DMS153 treated with DMSO at 0.1 percent for 48 hours (cell line): ENCODE measurements at regions not wholly inside any gene's neighbourhood (a gene's known extent, or its start where the extent isn't known, plus 50 kb on each side); places are given as distances from the start of the nearest gene placed in this dataset.

ENCODE experiments used
- DNase-seq: peaks from one replicate; lab custom pipeline; 2025; ENCODE audit not compliant: unreplicated experiment; lab: John Stamatoyannopoulos, UW

- DNase-seq: no peak
Observed at GRCh38 chr2:104584393-104584792, 269.5 kb upstream of the POU3F3 start.

DNA sequence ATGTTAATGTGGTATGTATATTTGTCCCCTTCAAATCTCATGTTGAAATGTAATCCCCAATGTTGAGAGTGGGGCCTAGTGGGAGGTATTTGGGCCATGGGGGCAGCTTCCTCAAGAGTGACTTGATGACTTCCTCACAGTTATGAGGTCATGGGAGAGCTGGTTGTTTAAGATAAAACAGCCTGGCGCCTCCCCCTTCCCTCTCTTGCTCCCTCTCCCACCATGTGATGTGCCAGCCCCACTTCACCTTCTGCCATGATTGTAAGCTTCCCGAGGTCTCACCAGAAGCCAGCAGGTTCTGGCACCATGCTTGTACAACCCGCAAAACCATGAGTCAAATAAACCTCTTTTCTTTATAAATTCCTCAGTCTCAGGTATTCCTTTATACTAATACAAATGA lies 258.3 kb upstream of the POU3F3 start:
- DNase-seq: no peak

GRCh38 chr2:104597942-104598341 lies 256.0 kb upstream of the POU3F3 start:
- DNase-seq: no peak

GRCh38 chr2:104598636-104599035 lies 255.3 kb upstream of the POU3F3 start:
- no peak for DNase-seq

DNA sequence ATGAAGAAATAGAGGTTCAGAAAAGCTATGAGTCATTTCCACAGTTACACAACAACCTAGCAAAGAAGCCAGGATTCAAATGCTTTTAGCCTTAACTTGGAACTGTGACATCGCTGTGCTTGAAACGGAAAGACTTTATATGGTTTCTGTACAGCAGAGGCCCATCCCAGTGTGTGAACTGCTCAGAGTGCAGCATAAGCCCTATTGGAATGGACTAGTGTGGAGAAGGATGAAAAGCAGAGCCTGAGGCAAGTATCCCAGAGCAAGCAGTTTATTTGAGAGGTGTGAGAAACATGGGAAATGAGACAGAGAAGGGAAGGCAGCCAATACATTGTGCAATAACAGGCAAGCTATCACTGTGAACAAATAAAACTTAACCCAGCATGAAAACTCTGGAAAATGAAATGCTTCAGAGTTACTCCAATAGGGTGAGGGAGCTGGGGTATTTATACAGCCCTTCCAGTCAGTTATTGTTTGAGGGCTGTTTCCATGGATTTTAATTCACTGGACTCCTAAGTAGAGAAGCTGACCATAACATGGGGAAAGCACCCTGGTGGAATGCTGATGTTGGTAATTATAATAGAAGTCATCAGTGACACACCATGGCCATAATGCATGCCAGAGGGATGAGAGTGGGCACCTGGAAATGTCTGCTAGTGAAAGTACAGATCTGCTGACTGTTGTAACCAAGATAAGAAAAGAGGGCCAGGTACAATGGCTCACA lies 254.0 kb upstream of the POU3F3 start:
- DNase-seq: no peak

GRCh38 chr2:104606056-104606455 lies 247.9 kb upstream of the POU3F3 start:
- DNase-seq: no peak

DNA sequence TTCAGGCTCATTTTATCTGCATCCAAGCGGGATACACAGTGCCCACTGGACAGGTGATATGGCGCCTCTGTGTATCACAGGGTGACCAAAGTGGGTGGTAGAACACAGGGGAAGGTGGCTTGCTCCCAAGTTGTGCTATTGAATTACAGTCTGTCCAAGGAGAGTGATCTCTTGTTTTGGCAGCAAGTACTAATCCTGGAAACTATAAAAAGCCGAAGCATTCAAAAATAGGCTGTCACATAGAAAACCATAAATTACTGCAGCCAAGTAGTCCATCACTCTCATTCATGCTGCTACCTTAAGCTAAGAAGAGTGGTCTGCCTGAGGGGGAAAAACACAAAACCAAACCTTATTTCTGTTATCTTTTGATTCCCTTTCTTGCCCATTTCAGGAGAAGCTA lies 237.1 kb upstream of the POU3F3 start:
- DNase-seq: no peak

DNA sequence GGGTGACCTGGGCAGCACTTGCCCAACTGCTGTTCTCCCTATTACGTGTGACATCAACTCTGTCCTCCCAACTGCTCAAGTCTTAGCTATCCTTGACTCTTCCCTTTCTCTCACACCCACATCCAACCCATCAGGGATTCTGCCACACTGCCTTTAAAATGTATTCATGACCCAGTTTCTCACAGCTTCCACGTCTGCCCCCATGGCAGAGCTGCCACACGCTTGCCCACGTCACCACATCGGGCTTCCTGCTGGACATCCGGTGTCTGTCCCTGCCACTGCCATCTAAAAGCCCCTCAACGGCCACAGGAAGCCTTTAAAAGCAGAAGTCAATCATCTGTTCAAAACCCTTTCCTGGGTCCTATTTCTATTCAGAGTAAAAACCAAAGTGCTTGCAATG lies 233.1 kb upstream of the POU3F3 start:
- DNase-seq: no peak

- no peak for DNase-seq
Observed at GRCh38 chr2:104635608-104636007, 218.3 kb upstream of the POU3F3 start.

DNA sequence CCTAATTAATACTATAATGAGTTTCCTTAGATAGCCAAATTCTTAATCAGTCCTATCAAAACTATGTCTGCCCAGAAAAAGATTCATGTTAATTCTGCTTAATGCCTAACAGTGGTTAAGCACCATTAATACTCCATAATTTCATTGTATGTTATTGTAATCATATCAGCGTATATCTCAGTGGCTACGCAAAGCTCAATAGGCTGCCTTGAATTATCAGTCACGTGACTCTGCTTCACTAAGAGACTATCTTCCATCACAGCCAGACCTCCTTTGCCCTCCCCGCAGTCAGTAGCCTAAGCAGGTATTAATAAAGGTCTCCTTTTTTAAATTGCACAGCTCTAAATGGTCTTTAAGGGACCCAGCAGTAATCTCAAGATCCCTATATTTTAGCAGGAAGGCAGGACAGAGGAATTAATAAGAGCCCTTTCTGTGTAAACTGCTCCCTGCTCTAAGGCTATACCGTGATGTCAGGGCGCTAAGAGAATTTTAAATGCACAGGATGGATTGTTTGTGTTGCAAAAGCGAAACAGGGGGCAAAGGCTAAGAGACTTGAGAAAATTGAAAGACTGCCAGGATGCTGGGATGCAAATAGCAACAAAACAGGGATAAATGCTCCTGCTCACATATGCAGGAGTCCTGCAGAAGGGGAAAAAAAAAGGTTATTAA lies 215.6 kb upstream of the POU3F3 start:
- no peak for DNase-seq

- DNase-seq: no peak
Observed at GRCh38 chr2:104638859-104639202, 215.1 kb upstream of the POU3F3 start.

DNA sequence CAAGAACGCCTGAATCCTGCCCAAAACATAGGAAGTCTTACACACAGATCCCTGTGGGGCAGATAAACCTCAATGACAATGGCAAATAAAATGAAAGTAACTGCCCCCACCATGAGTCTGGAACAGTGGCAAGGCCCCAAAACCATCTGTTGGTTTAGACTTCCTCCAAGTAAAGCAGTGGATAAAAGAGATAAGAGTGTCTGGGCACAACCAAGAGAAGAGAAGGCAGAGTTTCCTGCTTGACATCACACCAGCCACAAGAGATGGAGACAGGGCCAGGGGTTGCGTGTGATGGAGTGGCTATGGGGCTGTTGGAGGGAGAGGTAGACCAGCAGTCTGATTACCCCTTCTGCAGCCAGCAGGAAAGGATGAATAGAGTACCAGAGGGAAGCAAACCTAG lies 212.1 kb upstream of the POU3F3 start:
- DNase-seq: no peak

DNA sequence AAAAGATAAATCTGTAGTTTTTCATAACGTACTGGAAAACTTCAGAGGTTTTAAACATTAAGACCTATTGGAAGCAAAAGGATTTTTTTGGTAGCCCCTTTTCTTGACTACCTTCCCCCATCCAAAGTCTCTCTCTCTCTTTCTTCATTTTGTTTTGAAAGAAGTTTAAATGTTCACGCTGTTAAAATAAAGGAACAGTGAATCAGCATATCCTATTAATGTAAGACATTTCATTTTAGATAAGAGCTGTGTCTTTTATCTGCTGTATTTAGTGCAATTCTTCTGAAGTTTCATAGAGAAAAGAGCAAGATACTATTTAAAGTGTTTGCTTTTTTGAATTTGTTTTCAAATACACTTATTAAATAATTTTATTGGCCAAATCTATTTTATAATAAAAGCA lies 205.5 kb upstream of the POU3F3 start:
- no peak for DNase-seq

GRCh38 chr2:104649866-104650265 lies 204.0 kb upstream of the POU3F3 start:
- DNase-seq: no peak

- DNase-seq: no peak
Observed at GRCh38 chr2:104650405-104650996, 203.4 kb upstream of the POU3F3 start.

GRCh38 chr2:104654811-104655210 lies 199.1 kb upstream of the POU3F3 start:
- no peak for DNase-seq

DNA sequence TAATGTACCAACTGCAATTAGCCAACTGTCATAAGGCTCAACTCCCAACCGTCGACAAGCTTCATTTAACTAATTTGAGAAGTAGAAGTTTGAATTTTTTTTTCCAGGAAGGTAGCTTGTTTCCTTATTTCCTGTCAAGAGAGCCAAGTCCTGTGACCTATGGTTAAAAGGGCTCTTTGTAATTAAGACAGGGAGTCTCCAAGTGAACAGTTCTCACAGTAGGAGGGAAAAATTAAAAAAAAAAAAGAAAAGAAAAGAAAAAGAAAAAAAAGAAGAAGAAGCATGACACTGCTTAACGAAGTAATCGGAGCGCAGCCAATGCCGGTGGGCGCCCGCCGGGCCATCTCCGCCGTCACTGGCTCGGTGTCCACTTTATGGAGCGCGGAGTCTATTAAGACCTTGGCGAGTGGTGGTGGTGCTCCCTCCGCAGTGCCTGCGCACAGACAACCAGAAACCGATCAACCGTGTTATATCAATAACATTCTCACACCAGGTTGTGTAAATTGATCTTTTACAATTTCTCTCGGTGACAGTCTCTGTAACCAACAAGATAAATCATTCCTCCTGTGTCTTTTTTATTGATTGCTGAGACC lies 197.2 kb upstream of the POU3F3 start:
- DNase-seq: no peak

DNA sequence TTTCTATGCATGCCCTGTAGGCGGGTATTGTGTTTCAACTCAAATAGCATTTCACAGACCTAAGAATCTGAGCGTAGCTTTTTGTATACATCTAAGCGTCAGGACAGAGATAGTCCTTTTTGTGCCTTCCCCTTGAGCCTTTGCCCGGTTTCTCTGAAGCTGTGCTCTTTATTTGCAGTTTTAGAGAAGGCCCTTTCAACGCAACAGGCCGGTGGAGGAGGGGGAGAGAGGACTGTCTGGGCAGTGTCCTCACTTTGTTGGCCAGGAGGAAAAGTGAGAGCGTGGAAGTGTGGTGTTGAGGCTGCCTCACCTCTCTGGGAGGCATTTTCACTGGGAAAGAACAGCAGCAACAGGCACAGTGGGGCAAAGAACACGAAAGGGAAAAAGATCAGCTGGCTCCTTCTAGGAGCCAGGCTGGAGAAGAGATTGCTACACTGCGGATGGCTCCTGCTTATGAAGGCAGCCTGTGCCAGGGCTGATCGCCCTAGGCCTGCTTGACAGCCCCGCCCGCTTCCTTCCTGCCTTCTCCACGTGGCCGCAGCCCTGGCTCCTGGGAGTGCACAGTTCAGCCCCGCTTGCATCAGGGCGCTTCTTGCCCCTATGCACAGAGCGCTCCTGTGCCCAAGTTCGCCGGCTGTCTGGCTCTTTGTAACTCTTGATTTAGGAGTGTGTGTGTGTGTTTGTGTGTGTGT lies 195.6 kb upstream of the POU3F3 start:
- DNase-seq: no peak

- DNase-seq: no peak
Observed at GRCh38 chr2:104658904-104659591, 194.9 kb upstream of the POU3F3 start.

- DNase-seq: no peak
Observed at GRCh38 chr2:104660991-104661390, 192.9 kb upstream of the POU3F3 start.

DNA sequence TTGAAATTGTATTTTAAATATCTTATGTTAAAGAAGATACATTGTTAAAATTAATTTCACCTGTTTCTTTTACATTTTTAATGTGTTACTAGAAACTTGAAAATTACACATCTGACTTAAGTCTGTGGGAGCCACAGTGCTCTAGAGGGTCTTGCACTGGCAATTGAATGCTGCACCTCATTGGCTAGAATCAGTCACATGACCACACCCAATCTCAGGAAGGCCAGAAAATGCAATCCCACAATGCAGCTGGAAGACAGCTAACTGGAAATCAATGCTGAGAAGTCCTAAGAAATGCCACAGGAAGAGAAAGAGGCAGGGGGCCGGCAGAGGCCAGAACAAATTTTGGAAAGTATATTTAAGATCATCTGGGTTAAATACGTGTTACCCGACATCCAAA lies 189.2 kb upstream of the POU3F3 start:
- DNase-seq: no peak
